Activated CD4-positive, CD25-positive, alpha-beta regulatory T cell treated with anti-CD3 and anti-CD28 coated beads, Interleukin-2, amount 50 U/mL, for 24 hours (primary cell): ENCODE measurements at regions not wholly inside any gene's neighbourhood (a gene's known extent, or its start where the extent isn't known, plus 50 kb on each side); places are given as distances from the start of the nearest gene placed in this dataset.
"Not testable (repeated sequence)": the region's sequence is repeated elsewhere in the genome, so short reads cannot be mapped to it uniquely, and the experiment has no call there.

Source experiments
- ATAC-seq, 2 donors: fragments of 150-1000 bp; cut with Tn5 transposase; one replicate each; pipeline ENCODE4 v1.10.0; 2021; ENCODE audit warnings: mild to moderate bottlenecking in 1 of 2, moderate library complexity in 1 of 2

GRCh38 chr3:176867681-176868663 lies 329.3 kb downstream of the TBL1XR1 start:
- no peak for ATAC-seq

- ATAC-seq, result no peak
Measured at GRCh38 chr3:176861137-176861536, 336.1 kb downstream of the TBL1XR1 start.

- ATAC-seq, result no peak
Measured at GRCh38 chr3:176856721-176857120, 340.6 kb downstream of the TBL1XR1 start.

GRCh38 chr3:176855901-176856486 lies 341.3 kb downstream of the TBL1XR1 start:
- no peak for ATAC-seq

- no peak for ATAC-seq
Measured at GRCh38 chr3:176855213-176855612, 342.1 kb downstream of the TBL1XR1 start.

- no peak for ATAC-seq
Measured at GRCh38 chr3:176850498-176850897, 346.8 kb downstream of the TBL1XR1 start.

GRCh38 chr3:176848431-176849214 lies 348.7 kb downstream of the TBL1XR1 start:
- no peak for ATAC-seq

- ATAC-seq, result no peak
Measured at GRCh38 chr3:176842914-176843313, 354.4 kb downstream of the TBL1XR1 start.

GRCh38 chr3:176840641-176841286 lies 356.5 kb downstream of the TBL1XR1 start:
- ATAC-seq, result no peak

DNA sequence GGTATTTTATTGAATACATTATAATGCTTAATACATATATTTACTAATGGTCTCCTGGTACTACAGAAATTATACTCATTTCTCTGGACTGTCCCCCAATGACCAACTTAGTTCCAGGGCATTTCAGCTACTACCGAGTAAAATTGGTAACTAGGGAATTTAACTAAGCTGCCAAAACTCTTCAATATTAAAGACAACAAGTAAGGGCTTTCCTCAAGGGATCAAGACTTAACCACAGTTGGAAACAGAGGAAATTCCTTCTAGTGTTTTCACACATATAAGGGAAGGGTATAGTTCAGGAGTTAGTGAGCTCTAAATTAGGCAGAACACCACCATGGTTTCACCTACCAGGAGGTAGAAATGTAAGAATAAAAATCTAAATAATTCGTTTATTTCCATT lies 357.4 kb downstream of the TBL1XR1 start:
- ATAC-seq, result no peak

DNA sequence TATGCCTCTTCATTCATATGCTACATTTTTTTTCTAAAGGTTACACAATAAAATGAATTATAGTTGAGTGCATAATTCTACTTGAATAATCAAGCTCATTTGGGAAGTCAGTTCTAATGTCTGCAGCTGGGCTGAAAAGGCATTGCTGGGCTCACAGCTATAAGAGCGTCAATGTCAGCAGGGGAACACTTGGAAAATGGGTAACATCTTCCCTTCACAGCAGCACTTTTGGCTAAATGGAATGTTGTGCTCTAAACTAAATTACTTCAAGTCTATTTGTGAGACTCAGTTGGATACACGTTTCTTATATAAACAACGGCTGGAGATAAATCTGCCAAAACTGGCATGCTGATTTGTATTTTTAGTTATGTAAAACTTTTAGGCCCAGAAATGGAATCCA lies 357.8 kb downstream of the TBL1XR1 start:
- ATAC-seq, result no peak

DNA sequence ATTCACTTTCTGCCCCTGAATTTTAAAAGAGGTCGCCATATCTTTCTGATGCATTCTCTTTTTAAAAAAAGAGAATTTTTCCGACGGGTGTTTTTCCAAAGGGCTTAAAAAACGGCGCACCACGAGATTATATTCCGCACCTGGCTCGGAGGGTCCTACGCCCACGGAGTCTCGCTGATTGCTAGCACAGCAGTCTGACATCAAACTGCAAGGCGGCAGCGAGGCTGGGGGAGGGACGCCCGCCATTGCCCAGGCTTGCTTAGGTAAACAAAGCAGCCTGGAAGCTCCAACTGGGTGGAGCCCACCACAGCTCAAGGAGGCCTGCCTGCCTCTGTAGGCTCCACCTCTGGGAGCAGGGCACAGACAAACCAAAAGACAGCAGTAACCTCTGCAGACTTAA lies 370.0 kb downstream of the TBL1XR1 start:
- not testable (repeated sequence) for ATAC-seq

- ATAC-seq, result no peak
Measured at GRCh38 chr3:176824811-176825210, 372.5 kb downstream of the TBL1XR1 start.

DNA sequence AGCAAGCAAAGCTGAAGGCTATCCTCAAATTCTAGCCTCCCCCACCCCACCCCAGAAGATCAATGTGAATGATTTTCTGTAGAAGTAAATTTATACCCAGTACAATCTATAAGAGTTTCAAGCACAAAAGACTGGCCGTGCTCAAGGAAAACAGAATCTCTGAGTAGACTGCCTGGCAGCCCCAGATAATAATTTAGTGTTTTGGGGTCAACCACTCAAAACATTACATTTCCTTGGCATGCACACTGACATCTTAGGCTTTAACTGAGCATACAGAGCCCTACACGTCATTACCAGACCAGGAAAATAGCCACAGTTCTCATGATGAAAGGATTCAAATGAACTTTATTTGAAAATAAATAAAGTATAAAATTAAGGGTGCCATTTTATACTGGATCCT lies 376.5 kb downstream of the TBL1XR1 start:
- ATAC-seq, result no peak

- no peak for ATAC-seq
Measured at GRCh38 chr3:176816937-176817336, 380.3 kb downstream of the TBL1XR1 start.

GRCh38 chr3:176814285-176814684 lies 383.0 kb downstream of the TBL1XR1 start:
- ATAC-seq, result no peak

- ATAC-seq, result no peak
Measured at GRCh38 chr3:176807938-176808337, 389.3 kb downstream of the TBL1XR1 start.

GRCh38 chr3:176799675-176800074 lies 397.6 kb downstream of the TBL1XR1 start:
- ATAC-seq, result no peak

DNA sequence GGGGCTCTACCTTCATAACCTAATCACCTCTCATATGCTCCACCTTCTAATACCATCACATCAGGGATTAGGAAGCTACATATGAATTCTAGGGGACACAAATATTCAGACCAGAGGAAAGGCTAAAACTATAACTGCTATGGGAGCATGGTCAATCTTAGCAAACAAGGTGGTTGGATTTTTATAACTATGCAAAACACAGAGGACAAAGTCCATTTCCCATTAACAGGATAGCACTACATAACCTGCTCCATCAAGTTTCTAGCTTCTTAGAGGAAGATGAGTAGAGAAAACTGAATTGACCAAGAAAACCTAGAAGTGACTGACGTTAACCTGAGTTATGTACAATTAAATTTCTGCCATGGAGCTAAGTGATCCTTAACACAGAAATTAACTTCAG lies 398.6 kb downstream of the TBL1XR1 start:
- no peak for ATAC-seq

DNA sequence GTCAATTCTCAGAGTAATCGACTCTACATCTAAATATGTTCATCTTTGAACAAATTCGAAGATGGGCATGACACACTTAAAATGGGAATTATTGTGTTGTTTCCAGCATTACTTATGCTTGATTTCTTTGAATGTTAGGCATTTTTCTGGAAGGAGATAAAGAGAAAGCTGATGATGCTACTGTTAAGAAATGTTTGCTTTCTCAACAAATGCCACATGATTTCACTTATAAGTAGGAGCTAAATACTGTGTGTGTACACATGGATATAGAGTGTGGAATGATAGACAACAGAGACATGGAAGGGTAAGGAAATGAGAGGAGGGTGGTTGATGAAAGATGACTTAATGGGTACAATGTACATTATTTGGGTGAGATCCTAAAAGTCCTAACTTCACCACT lies 400.9 kb downstream of the TBL1XR1 start:
- no peak for ATAC-seq

DNA sequence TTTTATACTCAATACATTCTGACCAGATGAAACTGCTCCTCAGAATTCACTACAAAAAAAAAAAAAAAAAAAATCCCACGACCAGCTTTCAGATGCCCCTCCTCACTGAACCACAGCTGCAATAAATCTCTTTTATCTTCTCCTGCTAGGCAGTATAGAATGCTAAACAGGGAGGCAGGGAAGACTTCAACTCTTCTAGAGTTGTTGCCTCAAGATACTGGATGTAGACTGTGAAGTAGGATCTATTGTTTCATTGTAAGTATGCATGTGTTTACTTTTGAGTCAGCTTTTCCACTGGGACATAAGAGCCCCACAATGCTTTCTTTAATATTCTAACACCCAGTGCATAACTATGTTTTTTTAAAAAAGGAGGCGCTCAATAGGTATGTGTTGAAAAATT lies 401.4 kb downstream of the TBL1XR1 start:
- no peak for ATAC-seq

GRCh38 chr3:176794406-176794805 lies 402.9 kb downstream of the TBL1XR1 start:
- ATAC-seq, result no peak

DNA sequence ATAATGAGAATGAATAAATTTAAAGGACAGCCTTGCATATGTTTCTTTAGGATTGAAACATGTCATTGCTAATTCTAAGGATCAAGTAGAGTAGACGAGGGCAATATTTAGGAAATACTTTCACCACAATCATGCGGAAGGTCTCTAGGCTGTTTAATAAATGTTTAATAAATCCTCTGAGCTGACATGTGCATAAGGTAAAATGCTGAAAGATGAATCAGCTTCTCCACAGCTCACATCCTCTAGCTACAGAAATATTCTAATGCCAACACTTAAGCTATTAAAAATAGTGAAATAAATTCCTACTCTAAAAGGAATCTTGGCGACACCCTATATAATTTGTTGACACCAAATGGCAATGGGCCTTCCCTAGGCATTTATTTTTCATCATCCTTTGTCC lies 407.3 kb downstream of the TBL1XR1 start:
- ATAC-seq, result no peak
